ENCODE measurements at regions not wholly inside any gene's neighbourhood (a gene's known extent, or its start where the extent isn't known, plus 50 kb on each side); places are given as distances from the start of the nearest gene placed in this dataset.

GRCh38 chr19:33876192-33876591 lies 79.5 kb downstream of the KCTD15 start:
- DNase-seq (ENCODE audit: low read depth), result no peak
- H3K4me3 ChIP-seq (ENCODE audit: low read depth, low read length), result no peak overlapping the region
- TF ChIP-seq CTCF (IDR thresholded peaks at IDR 0.05; ENCODE audit: low read depth, low read length, missing control alignments), result no peak

- DNase-seq (ENCODE audit: low read depth), result no peak
- TF ChIP-seq CTCF (IDR thresholded peaks at IDR 0.05; ENCODE audit: low read depth, low read length, missing control alignments), result no peak
- no peak overlapping the region for H3K4me3 ChIP-seq (ENCODE audit: low read depth, low read length)
These were observed 81.4 kb downstream of the KCTD15 start for GRCh38 chr19:33878030-33878544.

GRCh38 chr19:33878910-33879810 lies 82.5 kb downstream of the KCTD15 start:
- TF ChIP-seq CTCF (IDR thresholded peaks at IDR 0.05; ENCODE audit: low read depth, low read length, missing control alignments), result no peak
- DNase-seq (ENCODE audit: low read depth), result no peak
- no peak overlapping the region for H3K4me3 ChIP-seq (ENCODE audit: low read depth, low read length)

GRCh38 chr19:33879818-33880575 lies 83.3 kb downstream of the KCTD15 start:
- DNase-seq (ENCODE audit: low read depth), result no peak
- H3K4me3 ChIP-seq (ENCODE audit: low read depth, low read length), result no peak overlapping the region
- no peak for TF ChIP-seq CTCF (IDR thresholded peaks at IDR 0.05; ENCODE audit: low read depth, low read length, missing control alignments)

GRCh38 chr19:33883859-33884519 lies 87.3 kb downstream of the KCTD15 start:
- TF ChIP-seq CTCF (IDR thresholded peaks at IDR 0.05; ENCODE audit: low read depth, low read length, missing control alignments), result no peak
- H3K4me3 ChIP-seq (ENCODE audit: low read depth, low read length), result no peak overlapping the region
- DNase-seq (ENCODE audit: low read depth), result no peak

- no peak for DNase-seq (ENCODE audit: low read depth)
- TF ChIP-seq CTCF (IDR thresholded peaks at IDR 0.05; ENCODE audit: low read depth, low read length, missing control alignments), result no peak
- H3K4me3 ChIP-seq (ENCODE audit: low read depth, low read length), result no peak overlapping the region
These were observed 88.6 kb downstream of the KCTD15 start for GRCh38 chr19:33885236-33885635.

Measured in GM12864 (cell line).